AG04450 (cell line): ENCODE measurements at regions not wholly inside any gene's neighbourhood (a gene's known extent, or its start where the extent isn't known, plus 50 kb on each side); places are given as distances from the start of the nearest gene placed in this dataset.

Source experiments
- CTCF ChIA-PET: fragments of 300-600, 350-600 bp; formaldehyde crosslinking; extraction: SDS; loops from one replicate; lab custom pipeline; 2022; ENCODE audit warnings: antibody characterized with exemption, inconsistent platforms; lab: Charles Lee
- POLR2A ChIA-PET: fragments of 350-600 bp; formaldehyde crosslinking; extraction: SDS; loops from one replicate; lab custom pipeline; 2021; ENCODE audit warnings: antibody characterized with exemption, inconsistent platforms; lab: Yijun Ruan, JAX
- DNase-seq: peaks from one replicate; pipeline ENCODE4 v3.0.0-alpha.2; 2011; ENCODE audit warnings: low read depth, low spot score
- H3K27ac ChIP-seq: one replicate; pipeline ENCODE4 v1.5.1; 2012; ENCODE audit warnings: low read depth, low read length, control low read depth
- H3K27me3 ChIP-seq: one replicate; pipeline ENCODE4 v1.6.0; 2012; ENCODE audit warnings: low read length; ENCODE audit not compliant: control insufficient read depth, insufficient read depth
- H3K4me3 ChIP-seq: 2 replicates; pipeline ENCODE4 v1.5.1; 2011; ENCODE audit warnings: mild to moderate bottlenecking, low read depth, low read length, control low read depth
- H3K9me3 ChIP-seq: 2 replicates; pipeline ENCODE4 v1.5.1; 2012; ENCODE audit warnings: low read length; ENCODE audit not compliant: control insufficient read depth, insufficient read depth
- TF ChIP-seq, protein P1 (sequence below): IDR thresholded peaks from 2 replicates; pipeline ENCODE4 v1.5.1; 2011; ENCODE audit warnings: low read depth, low read length, control low read depth, inconsistent platforms

DNA sequence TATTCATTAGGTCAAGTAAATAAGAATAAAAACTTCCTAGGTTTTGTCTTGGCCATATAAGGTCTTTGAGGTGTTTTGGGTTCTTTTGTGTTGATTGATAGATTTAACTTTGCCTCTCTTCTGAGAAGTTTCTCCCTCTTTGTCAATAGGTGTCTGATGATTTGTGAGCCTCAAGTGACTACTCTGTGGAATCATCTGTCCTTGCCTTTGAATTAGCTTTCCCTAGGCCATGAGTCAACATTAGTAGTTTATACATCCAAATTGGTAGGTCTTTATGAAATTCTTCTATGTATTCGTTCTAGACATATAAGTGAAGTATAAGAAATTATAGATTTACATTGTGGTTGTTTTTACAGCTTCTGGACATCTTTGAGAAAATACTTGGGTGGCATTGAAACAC lies 864.4 kb downstream of the USP25 start:
- H3K27me3 ChIP-seq, result no peaks in the 10 kb centered on the region
- POLR2A ChIA-PET, result no interaction called here

DNA sequence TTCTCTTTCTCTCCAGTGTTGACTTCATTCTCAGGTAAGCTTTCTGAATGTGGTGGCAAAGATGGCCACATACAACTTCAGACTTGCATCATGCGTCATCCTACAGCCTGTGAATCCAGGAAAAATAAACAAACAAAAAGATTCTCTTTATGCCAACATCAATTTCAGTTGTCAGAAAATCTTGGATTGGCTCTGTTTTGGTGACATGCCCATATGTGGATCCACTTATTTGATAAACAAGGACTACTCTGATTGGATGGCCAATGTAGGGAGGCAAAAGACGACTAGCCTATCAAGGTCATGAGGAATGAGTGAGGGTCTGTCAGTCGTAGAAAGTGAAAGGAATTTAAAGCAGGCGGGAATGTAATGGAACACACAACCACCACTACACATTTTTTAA lies 866.6 kb downstream of the USP25 start:
- ChIA-PET POLR2A (no interaction called here), CTCF (no interaction called here)
- TF ChIP-seq, protein P1, sequence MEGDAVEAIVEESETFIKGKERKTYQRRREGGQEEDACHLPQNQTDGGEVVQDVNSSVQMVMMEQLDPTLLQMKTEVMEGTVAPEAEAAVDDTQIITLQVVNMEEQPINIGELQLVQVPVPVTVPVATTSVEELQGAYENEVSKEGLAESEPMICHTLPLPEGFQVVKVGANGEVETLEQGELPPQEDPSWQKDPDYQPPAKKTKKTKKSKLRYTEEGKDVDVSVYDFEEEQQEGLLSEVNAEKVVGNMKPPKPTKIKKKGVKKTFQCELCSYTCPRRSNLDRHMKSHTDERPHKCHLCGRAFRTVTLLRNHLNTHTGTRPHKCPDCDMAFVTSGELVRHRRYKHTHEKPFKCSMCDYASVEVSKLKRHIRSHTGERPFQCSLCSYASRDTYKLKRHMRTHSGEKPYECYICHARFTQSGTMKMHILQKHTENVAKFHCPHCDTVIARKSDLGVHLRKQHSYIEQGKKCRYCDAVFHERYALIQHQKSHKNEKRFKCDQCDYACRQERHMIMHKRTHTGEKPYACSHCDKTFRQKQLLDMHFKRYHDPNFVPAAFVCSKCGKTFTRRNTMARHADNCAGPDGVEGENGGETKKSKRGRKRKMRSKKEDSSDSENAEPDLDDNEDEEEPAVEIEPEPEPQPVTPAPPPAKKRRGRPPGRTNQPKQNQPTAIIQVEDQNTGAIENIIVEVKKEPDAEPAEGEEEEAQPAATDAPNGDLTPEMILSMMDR, result no peak
- H3K9me3 ChIP-seq, result no peaks in the 10 kb centered on the region
- H3K27me3 ChIP-seq, result no peaks in the 10 kb centered on the region
- no peak overlapping the region for H3K27ac ChIP-seq
- no peak for DNase-seq
- H3K4me3 ChIP-seq, result no peak overlapping the region

More for the DNA sequence above, 864.4 kb downstream of the USP25 start:
- no peak overlapping the region for H3K27ac ChIP-seq
- no peak for DNase-seq
- H3K9me3 ChIP-seq, result no peaks in the 10 kb centered on the region
- no peak overlapping the region for H3K4me3 ChIP-seq
- CTCF ChIA-PET, result no interaction called here
- TF ChIP-seq, protein P1, result no peak

DNA sequence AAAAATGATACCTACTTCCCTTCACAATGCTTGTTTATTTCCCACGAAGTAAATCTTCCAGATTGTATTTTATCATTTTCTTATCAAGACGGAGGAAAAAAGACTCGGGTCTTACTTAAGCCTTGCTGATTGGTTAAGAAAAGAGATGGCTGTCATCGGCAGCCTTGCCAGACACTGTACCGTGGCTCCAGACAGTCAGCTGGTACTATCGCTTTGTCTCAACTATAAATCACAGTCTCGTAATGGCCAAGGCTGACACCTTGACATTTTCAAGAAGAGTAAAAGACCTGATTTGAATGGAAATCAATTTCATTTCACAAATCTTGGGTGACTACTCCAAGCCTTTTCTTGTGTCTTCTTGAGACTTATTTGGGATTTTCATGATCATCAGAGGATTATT lies 868.0 kb downstream of the USP25 start:
- TF ChIP-seq, protein P1, result no peak
- no peaks in the 10 kb centered on the region for H3K9me3 ChIP-seq
- no peak overlapping the region for H3K27ac ChIP-seq
- POLR2A ChIA-PET, result no interaction called here
- no peaks in the 10 kb centered on the region for H3K27me3 ChIP-seq
- no peak for DNase-seq
- H3K4me3 ChIP-seq, result no peak overlapping the region
- CTCF ChIA-PET, result no interaction called here

- Histone ChIP-seq H3K4me3 (no peak overlapping the region), H3K9me3 (no peaks in the 10 kb centered on the region), H3K27ac (no peak overlapping the region), H3K27me3 (no peaks in the 10 kb centered on the region)
- ChIA-PET POLR2A (no interaction called here), CTCF (interaction anchor here (0.5 kb wide), 1 partner anchor 59 kb away, joined by 6 read pairs; no protein-coding TSS in a partner anchor)
- no peak for DNase-seq
- TF ChIP-seq, protein P1, result no peak
Observed at GRCh38 chr21:16605597-16605996, 875.8 kb downstream of the USP25 start.

DNA sequence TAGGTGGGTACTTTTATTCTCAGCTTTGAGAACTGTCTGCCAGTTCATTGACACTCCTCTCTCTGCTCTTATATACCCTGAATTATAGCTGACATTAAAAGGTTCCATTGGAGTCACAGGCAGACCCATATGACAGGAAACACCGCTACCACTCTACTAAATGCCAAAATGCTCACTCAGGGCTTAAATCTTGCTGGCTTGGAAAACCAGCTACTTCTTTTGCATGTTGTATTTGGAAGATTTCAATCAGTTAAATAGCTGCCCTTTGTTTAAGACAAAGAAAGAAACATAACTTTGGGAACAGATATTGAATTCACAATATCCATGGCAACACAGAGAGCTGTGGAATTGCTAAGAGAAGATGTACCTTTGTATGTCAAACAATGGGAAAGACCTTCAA lies 876.5 kb downstream of the USP25 start:
- ChIA-PET POLR2A (no interaction called here), CTCF (interaction anchor here (0.5 kb wide), 2 partner anchors 60 to 118 kb away, joined by 6 to 8 read pairs; no protein-coding TSS in a partner anchor)
- Histone ChIP-seq H3K27me3 (no peaks in the 10 kb centered on the region), H3K9me3 (no peaks in the 10 kb centered on the region), H3K27ac (no peak overlapping the region), H3K4me3 (no peak overlapping the region)
- DNase-seq, result no peak
- TF ChIP-seq, protein P1, result no peak
